Fibroblast of lung (primary cell): ENCODE measurements at regions not wholly inside any gene's neighbourhood (a gene's known extent, or its start where the extent isn't known, plus 50 kb on each side); places are given as distances from the start of the nearest gene placed in this dataset.
"Not testable (repeated sequence)": the region's sequence is repeated elsewhere in the genome, so short reads cannot be mapped to it uniquely, and the experiment has no call there.

Experiments used
- DNase-seq, 2 donors: peaks; one replicate each; pipeline versions ENCODE4 v3.0.0 to v3.0.0-alpha.2; 2010; ENCODE audit warnings: low read depth in 2 of 2
- H2AFZ ChIP-seq: 2 replicates; pipeline ENCODE4 v1.5.1; 2012; ENCODE audit warnings: low read length, control low read depth, inconsistent platforms
- H3K27ac ChIP-seq: 2 replicates; pipeline ENCODE4 v1.5.1; 2011; ENCODE audit warnings: low read length, control low read depth; ENCODE audit not compliant: insufficient read depth
- H3K27me3 ChIP-seq: 2 replicates; pipeline ENCODE4 v1.5.1; 2011; ENCODE audit warnings: mild to moderate bottlenecking, low read length; ENCODE audit not compliant: control insufficient read depth, insufficient read depth
- H3K36me3 ChIP-seq: 2 replicates; pipeline ENCODE4 v1.5.1; 2011; ENCODE audit warnings: low read length; ENCODE audit not compliant: control insufficient read depth, insufficient read depth
- H3K4me1 ChIP-seq: 2 replicates; pipeline ENCODE4 v1.5.1; 2011; ENCODE audit warnings: low read length; ENCODE audit not compliant: control insufficient read depth, insufficient read depth; ENCODE audit errors: extremely low read depth
- H3K4me2 ChIP-seq: 2 replicates; pipeline ENCODE4 v1.5.1; 2011; ENCODE audit warnings: low read length, control low read depth; ENCODE audit not compliant: insufficient read depth; ENCODE audit errors: extremely low read depth
- H3K4me3 ChIP-seq, 4 experiments: fragments of 200-600 bp in 1 of 4; sonication (generic) in 1 of 4; replicated peaks in 1 of 4; 2 replicates each; pipeline ENCODE4 v1.5.1; 2011 to 2016; ENCODE audit warnings: low read length in 4 of 4, low read depth in 3 of 4, mild to moderate bottlenecking in 3 of 4, control low read depth in 2 of 4, inconsistent platforms in 1 of 4, mixed read lengths in 1 of 4; ENCODE audit not compliant: insufficient read depth in 1 of 4; ENCODE audit errors: control extremely low read depth in 1 of 4
- H3K79me2 ChIP-seq: 2 replicates; pipeline ENCODE4 v1.5.1; 2012; ENCODE audit warnings: mild to moderate bottlenecking, low read length, inconsistent platforms; ENCODE audit not compliant: control insufficient read depth, insufficient read depth
- H3K9ac ChIP-seq: 2 replicates; pipeline ENCODE4 v1.5.1; 2011; ENCODE audit warnings: mild to moderate bottlenecking, low read length, control low read depth; ENCODE audit not compliant: insufficient read depth
- H3K9me3 ChIP-seq: 2 replicates; pipeline ENCODE4 v1.5.1; 2012; ENCODE audit warnings: low read depth, low read length; ENCODE audit not compliant: control insufficient read depth, insufficient read depth
- H4K20me1 ChIP-seq: 2 replicates; pipeline ENCODE4 v1.5.1; 2011; ENCODE audit warnings: low read length; ENCODE audit not compliant: control insufficient read depth, insufficient read depth; ENCODE audit errors: extremely low read depth
- EZH2 ChIP-seq: IDR thresholded peaks from 2 replicates; pipeline ENCODE4 v1.5.1; 2012; ENCODE audit warnings: low read length, control low read depth, mild to moderate bottlenecking; ENCODE audit errors: missing control alignments
- TF ChIP-seq, protein P1 (sequence below), 2 donors: IDR thresholded peaks in 1 of 2; conservative IDR thresholded peaks in 1 of 2; 1 replicate in 1 of 2; 2 replicates in 1 of 2; pipeline ENCODE4 v1.5.1; 2011 to 2012; ENCODE audit warnings: low read length in 2 of 2, control low read depth in 1 of 2, inconsistent platforms in 1 of 2, low read depth in 1 of 2, mild to moderate bottlenecking in 1 of 2

DNA sequence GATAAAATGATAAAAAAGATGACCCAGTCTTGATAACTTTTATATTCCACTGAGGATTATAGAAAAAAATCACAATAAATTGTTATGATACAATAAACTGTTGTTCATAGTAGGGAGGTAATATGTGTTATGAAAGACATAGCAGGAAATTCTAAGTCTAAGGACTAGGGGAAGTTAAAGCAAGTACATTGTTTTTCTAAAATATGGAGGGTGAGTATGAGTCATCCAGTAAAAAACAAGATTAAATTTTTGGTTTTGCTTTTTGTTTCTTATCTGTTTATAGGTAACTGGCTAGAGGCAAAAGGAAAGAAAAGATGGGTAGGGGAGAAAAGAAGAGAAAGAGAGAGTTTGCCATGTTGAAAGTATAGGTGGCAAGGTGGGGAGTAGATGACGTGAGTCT is 188.4 kb downstream of the POLR1F start:
- TF ChIP-seq, protein P1, sequence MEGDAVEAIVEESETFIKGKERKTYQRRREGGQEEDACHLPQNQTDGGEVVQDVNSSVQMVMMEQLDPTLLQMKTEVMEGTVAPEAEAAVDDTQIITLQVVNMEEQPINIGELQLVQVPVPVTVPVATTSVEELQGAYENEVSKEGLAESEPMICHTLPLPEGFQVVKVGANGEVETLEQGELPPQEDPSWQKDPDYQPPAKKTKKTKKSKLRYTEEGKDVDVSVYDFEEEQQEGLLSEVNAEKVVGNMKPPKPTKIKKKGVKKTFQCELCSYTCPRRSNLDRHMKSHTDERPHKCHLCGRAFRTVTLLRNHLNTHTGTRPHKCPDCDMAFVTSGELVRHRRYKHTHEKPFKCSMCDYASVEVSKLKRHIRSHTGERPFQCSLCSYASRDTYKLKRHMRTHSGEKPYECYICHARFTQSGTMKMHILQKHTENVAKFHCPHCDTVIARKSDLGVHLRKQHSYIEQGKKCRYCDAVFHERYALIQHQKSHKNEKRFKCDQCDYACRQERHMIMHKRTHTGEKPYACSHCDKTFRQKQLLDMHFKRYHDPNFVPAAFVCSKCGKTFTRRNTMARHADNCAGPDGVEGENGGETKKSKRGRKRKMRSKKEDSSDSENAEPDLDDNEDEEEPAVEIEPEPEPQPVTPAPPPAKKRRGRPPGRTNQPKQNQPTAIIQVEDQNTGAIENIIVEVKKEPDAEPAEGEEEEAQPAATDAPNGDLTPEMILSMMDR (conservative IDR thresholded peaks at IDR 0.05 in 1 of 2, IDR thresholded peaks at IDR 0.05 in 1 of 2; ENCODE audit: low read depth in 1 of 2, low read length in 2 of 2) = no peak
- no peak for TF ChIP-seq EZH2
- no peak for DNase-seq
- Histone ChIP-seq H3K36me3 (no peaks in the 10 kb centered on the region), H4K20me1 (no peaks in the 10 kb centered on the region), H3K9me3 (no peaks in the 10 kb centered on the region), H3K27ac (no peak overlapping the region), H3K79me2 (no peaks in the 10 kb centered on the region), H3K4me1 (no peaks in the 10 kb centered on the region), H2AFZ (no peak overlapping the region), H3K27me3 (no peaks in the 10 kb centered on the region), H3K9ac (no peak overlapping the region), H3K4me3 (no peak overlapping the region), H3K4me2 (no peak overlapping the region)

DNA sequence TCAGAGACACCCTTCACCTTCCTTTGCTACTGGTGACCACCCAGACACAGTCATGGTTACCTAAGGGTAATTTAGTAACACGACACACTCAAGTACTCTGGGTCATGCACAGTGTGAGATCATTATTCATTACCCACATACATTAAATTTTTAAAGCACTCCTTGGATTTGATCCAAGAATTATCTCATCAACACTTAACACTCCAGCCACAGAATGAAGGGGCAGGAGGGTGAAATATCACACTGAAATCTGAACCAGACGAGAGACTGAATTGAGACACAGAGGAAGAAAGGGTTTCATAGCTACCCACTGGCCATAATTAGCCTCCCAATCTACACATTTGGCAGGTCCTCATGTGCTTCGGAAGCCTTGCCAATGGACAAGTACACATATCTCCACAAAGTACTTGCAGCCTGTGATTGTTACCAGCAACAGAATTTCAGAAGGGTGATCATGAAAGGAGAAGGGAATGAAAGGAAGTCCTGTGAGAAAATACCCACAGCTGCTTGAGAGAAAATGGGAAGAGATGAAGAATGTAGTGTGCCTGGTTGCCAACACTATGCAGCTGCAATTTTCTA is 189.3 kb downstream of the POLR1F start:
- H3K4me2 ChIP-seq = no peak overlapping the region
- no peak overlapping the region for H3K4me3 ChIP-seq
- TF ChIP-seq EZH2 = no peak
- TF ChIP-seq, protein P1 (conservative IDR thresholded peaks at IDR 0.05 in 1 of 2, IDR thresholded peaks at IDR 0.05 in 1 of 2; ENCODE audit: low read depth in 1 of 2, low read length in 2 of 2) = no peak
- H3K27ac ChIP-seq = no peak overlapping the region
- H3K9ac ChIP-seq = no peak overlapping the region
- H3K79me2 ChIP-seq = no peaks in the 10 kb centered on the region
- H3K27me3 ChIP-seq = no peaks in the 10 kb centered on the region
- no peak overlapping the region for H2AFZ ChIP-seq
- H3K9me3 ChIP-seq = no peaks in the 10 kb centered on the region
- H3K36me3 ChIP-seq = no peaks in the 10 kb centered on the region
- peak in 1 of 2 donors; percentile 78 for DNase-seq
- H3K4me1 ChIP-seq = no peaks in the 10 kb centered on the region
- H4K20me1 ChIP-seq = no peaks in the 10 kb centered on the region

DNA sequence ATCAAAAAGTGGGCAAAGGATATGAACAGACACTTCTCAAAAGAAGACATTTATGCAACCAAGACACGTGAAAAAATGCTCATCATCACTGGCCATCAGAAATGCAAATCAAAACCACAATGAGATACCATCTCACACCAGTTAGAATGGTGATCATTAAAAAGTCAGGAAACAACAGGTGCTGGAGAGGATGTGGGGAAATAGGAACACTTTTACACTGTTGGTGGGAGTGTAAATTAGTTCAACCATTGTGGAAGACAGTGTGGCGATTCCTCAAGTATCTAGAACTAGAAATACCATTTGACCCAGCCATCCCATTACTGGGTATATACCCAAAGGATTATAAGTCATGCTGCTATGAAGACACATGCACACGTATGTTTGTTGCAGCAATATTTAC is 191.3 kb downstream of the POLR1F start:
- H3K9me3 ChIP-seq, H3K36me3 ChIP-seq, H3K4me2 ChIP-seq, H3K4me3 ChIP-seq, H3K4me1 ChIP-seq, H3K27me3 ChIP-seq, H3K79me2 ChIP-seq, H3K27ac ChIP-seq, H3K9ac ChIP-seq, H4K20me1 ChIP-seq, DNase-seq, H2AFZ ChIP-seq: not testable (repeated sequence)
